ENCODE measurements at regions not wholly inside any gene's neighbourhood (a gene's known extent, or its start where the extent isn't known, plus 50 kb on each side); places are given as distances from the start of the nearest gene placed in this dataset.

GRCh38 chr20:50429412-50429811 lies 80.8 kb upstream of the PTPN1 start:
- BruUV-seq (replicated peaks): no TSS peak
- WGBS (ENCODE audit: insufficient coverage, low coverage, missing lambda C conversion rate): 56% methylated on average over 5 of the region's 5 CpGs
- H3K9ac ChIP-seq (ENCODE audit: insufficient read depth in 1 of 2, low read depth in 2 of 2, low read length in 2 of 2): no peak overlapping the region
- no peak for FAIRE-seq
- no peaks in the 10 kb centered on the region for H4K20me1 ChIP-seq (replicated peaks; ENCODE audit: control insufficient read depth, insufficient read depth, low read length)
- intact Hi-C loops (cut with micrococcal nuclease) (no loop called here), in situ Hi-C loops (cut with MboI) (no loop called here)
- H3K4me3 ChIP-seq: no peak overlapping the region
- no peak for DNase-seq (ENCODE audit: extremely low read depth in 1 of 4, low spot score in 3 of 4)
- no peaks in the 10 kb centered on the region for H3K36me3 ChIP-seq (ENCODE audit: control insufficient read depth, insufficient read depth, low read length)
- CTCF ChIA-PET (ENCODE audit: low intra/inter-chr PET ratio): no interaction called here
- H2AFZ ChIP-seq (ENCODE audit: low read depth, low read length): no peak overlapping the region
- H3K4me1 ChIP-seq (replicated peaks in 1 of 2; ENCODE audit: control insufficient read depth in 2 of 2, insufficient read depth in 2 of 2, low read length in 2 of 2): peaks cover 32 to 44% of the 10 kb centered on the region in 2 experiments
- no peaks in the 10 kb centered on the region for H3K79me2 ChIP-seq (ENCODE audit: control insufficient read depth, insufficient read depth, low read length)
- no peak for ATAC-seq
- no peak overlapping the region for H3K27ac ChIP-seq (ENCODE audit: extremely low read depth, low read depth, low read length)
- no peaks in the 10 kb centered on the region for H3K9me1 ChIP-seq (ENCODE audit: control insufficient read depth, insufficient read depth, low read length)
- H3K4me2 ChIP-seq (ENCODE audit: insufficient read depth, low read length): no peak overlapping the region
- H3K9me3 ChIP-seq (replicated peaks; ENCODE audit: control insufficient read depth, insufficient read depth, low read depth, low read length): no peaks in the 10 kb centered on the region
- no peaks in the 10 kb centered on the region for H3K27me3 ChIP-seq (ENCODE audit: control insufficient read depth in 2 of 2, insufficient read depth in 2 of 2, low read length in 2 of 2)
- POLR2A ChIA-PET: interaction anchor here (0.7 kb wide), 1 partner anchor 50 kb away, joined by 3 read pairs; no protein-coding TSS in a partner anchor
- TF ChIP-seq SAFB2 (IDR thresholded peaks at IDR 0.05; ENCODE audit: borderline replicate concordance, low read depth, low read length, severe bottlenecking) (no peak), GATAD2B (IDR thresholded peaks at IDR 0.05; ENCODE audit: borderline replicate concordance) (no peak), DMBX1 (CRISPR knock-in tag; IDR thresholded peaks at IDR 0.05; ENCODE audit: borderline replicate concordance) (no peak), BDP1 (IDR thresholded peaks at IDR 0.05; ENCODE audit: insufficient read depth, insufficient read length) (no peak), RBM39 (optimal IDR thresholded peaks at IDR 0.05; ENCODE audit: low read depth, low read length) (no peak), SOX6 (IDR thresholded peaks at IDR 0.05) (no peak), FOXK1 (CRISPR knock-in tag; IDR thresholded peaks at IDR 0.05; ENCODE audit: borderline replicate concordance) (no peak), BRF2 (IDR thresholded peaks at IDR 0.05; ENCODE audit: borderline replicate concordance, insufficient read depth, insufficient read length) (no peak), LCOR (CRISPR knock-in tag; IDR thresholded peaks at IDR 0.05) (no peak), ETS1 (conservative IDR thresholded peaks at IDR 0.05; ENCODE audit: control insufficient read depth, low read depth, low read length) (no peak), AFF1 (IDR thresholded peaks at IDR 0.05; ENCODE audit: low read depth in 1 of 2, partially characterized antibody in 2 of 2) (no peak), FIP1L1 (IDR thresholded peaks at IDR 0.05; ENCODE audit: low read depth, low read length, poor library complexity, severe bottlenecking) (no peak), ZNF785 (CRISPR knock-in tag; IDR thresholded peaks at IDR 0.05) (no peak), RBM17 (IDR thresholded peaks at IDR 0.05; ENCODE audit: borderline replicate concordance, low read depth, low read length) (no peak), ZNF507 (tag; conservative IDR thresholded peaks at IDR 0.05) (no peak), CREB3L1 (IDR thresholded peaks at IDR 0.05; ENCODE audit: borderline replicate concordance, low read depth) (no peak)

Measured in K562 (cell line).